Thoracic aorta (tissue), 2 donors: ENCODE measurements at regions not wholly inside any gene's neighbourhood (a gene's known extent, or its start where the extent isn't known, plus 50 kb on each side); places are given as distances from the start of the nearest gene placed in this dataset.

Source experiments
- ATAC-seq: fragments of 150-250 bp; one replicate; pipeline ENCODE4 v1.8.0; 2017; ENCODE audit warnings: low read depth; ENCODE audit not compliant: insufficient number of reproducible peaks, low FRiP score
- DNase-seq: peaks from one replicate; pipeline ENCODE4 v3.0.0-alpha.2; 2020; ENCODE audit warnings: low spot score
- H3K27ac ChIP-seq, 2 donors: fragments of 200-600 bp; sonication (generic); 1 replicate in 1 of 2; 2 replicates in 1 of 2; pipeline ENCODE4 v1.5.1; 2016; ENCODE audit warnings: mild to moderate bottlenecking in 2 of 2, moderate library complexity in 2 of 2
- H3K27me3 ChIP-seq: fragments of 200-600 bp; sonication (generic); replicated peaks from 2 replicates; pipeline ENCODE4 v1.6.0; 2016; ENCODE audit warnings: mild to moderate bottlenecking; ENCODE audit not compliant: insufficient read depth
- H3K36me3 ChIP-seq: fragments of 200-600 bp; sonication (generic); one replicate; pipeline ENCODE4 v1.5.1; 2016
- H3K4me1 ChIP-seq, 2 donors: fragments of 200-600 bp; sonication (generic); 1 replicate in 1 of 2; 2 replicates in 1 of 2; pipeline versions ENCODE4 v1.5.1 to v1.6.0; 2016; ENCODE audit warnings: low read depth in 2 of 2, mild to moderate bottlenecking in 1 of 2; ENCODE audit not compliant: control insufficient read depth in 1 of 2
- H3K4me3 ChIP-seq: fragments of 200-600 bp; sonication (generic); 2 replicates; pipeline ENCODE4 v1.5.1; 2016; ENCODE audit warnings: mild to moderate bottlenecking
- H3K9me3 ChIP-seq: fragments of 200-600 bp; sonication (generic); 2 replicates; pipeline ENCODE4 v1.5.1; 2016
- TF ChIP-seq, protein P1 (sequence below): fragments of 200-600 bp; sonication (generic); IDR thresholded peaks from one replicate; pipeline ENCODE4 v1.5.1; 2019; ENCODE audit warnings: antibody characterized with exemption

DNA sequence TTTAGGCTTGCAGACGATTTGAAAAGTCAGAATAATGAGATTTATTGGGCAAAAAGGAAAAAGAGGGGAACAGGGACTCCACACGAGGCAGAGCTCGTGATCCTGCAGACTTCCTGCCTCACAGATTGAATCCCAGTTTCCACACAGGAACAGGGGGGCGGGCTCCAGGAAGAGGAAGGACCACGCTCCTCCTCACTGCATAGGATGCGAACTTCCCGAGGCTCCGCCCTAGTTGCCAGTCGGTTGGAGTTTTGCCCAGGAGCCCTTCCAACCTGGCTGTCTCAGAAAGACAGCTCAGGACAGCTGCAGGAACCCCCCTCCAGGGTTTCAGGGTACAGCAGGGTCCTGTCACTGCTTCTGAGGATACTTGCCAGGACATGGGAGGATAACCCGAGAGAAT is 488.3 kb upstream of the ADARB2 start:
- no peaks in the 10 kb centered on the region for H3K9me3 ChIP-seq
- TF ChIP-seq, protein P1, sequence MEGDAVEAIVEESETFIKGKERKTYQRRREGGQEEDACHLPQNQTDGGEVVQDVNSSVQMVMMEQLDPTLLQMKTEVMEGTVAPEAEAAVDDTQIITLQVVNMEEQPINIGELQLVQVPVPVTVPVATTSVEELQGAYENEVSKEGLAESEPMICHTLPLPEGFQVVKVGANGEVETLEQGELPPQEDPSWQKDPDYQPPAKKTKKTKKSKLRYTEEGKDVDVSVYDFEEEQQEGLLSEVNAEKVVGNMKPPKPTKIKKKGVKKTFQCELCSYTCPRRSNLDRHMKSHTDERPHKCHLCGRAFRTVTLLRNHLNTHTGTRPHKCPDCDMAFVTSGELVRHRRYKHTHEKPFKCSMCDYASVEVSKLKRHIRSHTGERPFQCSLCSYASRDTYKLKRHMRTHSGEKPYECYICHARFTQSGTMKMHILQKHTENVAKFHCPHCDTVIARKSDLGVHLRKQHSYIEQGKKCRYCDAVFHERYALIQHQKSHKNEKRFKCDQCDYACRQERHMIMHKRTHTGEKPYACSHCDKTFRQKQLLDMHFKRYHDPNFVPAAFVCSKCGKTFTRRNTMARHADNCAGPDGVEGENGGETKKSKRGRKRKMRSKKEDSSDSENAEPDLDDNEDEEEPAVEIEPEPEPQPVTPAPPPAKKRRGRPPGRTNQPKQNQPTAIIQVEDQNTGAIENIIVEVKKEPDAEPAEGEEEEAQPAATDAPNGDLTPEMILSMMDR, result no peak
- ATAC-seq (no peak), DNase-seq (no peak)
- H3K27me3 ChIP-seq, result no peaks in the 10 kb centered on the region
- no peak overlapping the region for H3K27ac ChIP-seq
- no peak overlapping the region for H3K4me3 ChIP-seq
- H3K4me1 ChIP-seq, result no peaks in the 10 kb centered on the region
- H3K36me3 ChIP-seq, result no peaks in the 10 kb centered on the region

DNA sequence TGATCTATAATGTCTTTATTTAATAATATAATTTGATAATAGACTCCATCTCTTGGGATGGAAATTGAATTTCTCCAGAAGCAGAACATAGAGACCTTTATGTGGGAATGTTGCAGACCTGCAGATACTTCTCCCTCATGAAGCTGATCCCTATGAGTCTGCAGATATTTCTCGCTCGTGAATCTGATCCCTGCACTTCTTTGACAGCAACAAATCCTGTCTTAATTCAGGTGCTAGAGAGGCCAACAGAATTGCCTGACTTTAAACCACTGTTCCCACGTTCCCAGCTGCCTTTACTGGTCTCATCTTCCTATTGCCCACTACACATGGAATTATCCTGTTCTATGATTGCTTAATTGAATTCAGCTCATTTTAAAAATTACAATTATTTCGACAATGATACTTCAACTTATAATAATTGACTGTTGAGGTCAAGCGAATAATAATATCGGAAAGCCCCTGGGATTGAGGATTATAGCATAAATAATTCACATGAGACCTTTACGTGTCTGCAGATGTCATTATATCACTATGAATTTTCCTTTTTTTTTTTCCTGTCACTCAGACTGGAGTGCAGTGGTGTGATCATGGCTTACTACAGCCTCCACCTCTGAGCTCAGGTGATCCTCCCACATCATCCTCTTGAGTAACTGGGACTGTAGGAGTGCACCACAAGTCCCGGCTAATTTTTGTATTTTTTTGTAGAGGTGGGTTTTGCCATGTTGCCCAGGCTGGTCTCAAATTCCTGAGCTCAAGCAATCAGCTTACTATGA is 486.4 kb upstream of the ADARB2 start:
- no peak overlapping the region for H3K4me3 ChIP-seq
- H3K36me3 ChIP-seq, result no peaks in the 10 kb centered on the region
- H3K27me3 ChIP-seq, result no peaks in the 10 kb centered on the region
- H3K4me1 ChIP-seq, result no peaks in the 10 kb centered on the region
- DNase-seq (no peak), ATAC-seq (no peak)
- TF ChIP-seq, protein P1, result no peak
- H3K27ac ChIP-seq, result no peak overlapping the region
- no peaks in the 10 kb centered on the region for H3K9me3 ChIP-seq

DNA sequence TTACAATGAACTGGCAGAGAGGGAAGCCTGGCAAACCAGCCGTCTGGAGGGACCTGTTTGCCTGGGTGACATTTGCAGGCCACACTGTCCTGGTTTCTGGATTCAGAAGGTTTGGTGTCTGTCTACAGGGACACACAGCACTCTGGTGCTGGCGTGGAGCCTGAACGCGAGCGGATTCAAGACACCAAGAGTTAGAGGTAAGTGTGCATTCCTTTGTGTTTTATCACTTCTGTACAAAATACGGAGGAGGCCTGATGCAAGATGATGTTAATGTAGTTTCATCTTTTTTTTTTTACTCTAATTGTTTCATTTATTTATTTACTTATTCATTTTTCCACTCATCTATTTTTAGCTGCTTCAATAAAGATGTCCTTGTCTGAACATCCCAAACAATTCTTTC is 485.3 kb upstream of the ADARB2 start:
- H3K4me3 ChIP-seq, result no peak overlapping the region
- no peak overlapping the region for H3K27ac ChIP-seq
- H3K4me1 ChIP-seq, result no peaks in the 10 kb centered on the region
- no peak for DNase-seq
- no peaks in the 10 kb centered on the region for H3K27me3 ChIP-seq
- TF ChIP-seq, protein P1, result no peak
- ATAC-seq, result no peak
- no peaks in the 10 kb centered on the region for H3K9me3 ChIP-seq
- no peaks in the 10 kb centered on the region for H3K36me3 ChIP-seq

DNA sequence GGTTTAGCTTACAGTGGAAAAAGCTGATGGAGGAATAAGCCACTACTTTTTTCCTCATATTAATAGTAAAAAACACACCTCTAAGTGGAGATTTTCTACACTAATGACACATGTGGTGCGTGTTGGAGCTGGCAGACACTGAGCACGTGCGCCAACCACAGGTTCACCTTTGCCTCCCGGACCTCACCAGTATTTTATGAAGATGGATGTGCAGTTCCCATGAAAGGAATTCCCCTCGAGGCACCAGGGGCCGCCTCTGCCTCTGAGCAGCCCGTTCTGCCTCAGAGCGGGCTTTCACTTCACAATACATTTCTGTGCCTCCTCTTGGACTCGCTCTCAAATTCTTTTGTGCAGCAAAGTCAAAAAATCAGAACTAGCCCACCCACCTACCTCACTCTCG is 477.5 kb upstream of the ADARB2 start:
- TF ChIP-seq, protein P1, result no peak
- DNase-seq (no peak), ATAC-seq (no peak)
- Histone ChIP-seq H3K4me1 (no peaks in the 10 kb centered on the region), H3K27ac (no peak overlapping the region), H3K4me3 (no peak overlapping the region), H3K36me3 (no peaks in the 10 kb centered on the region), H3K9me3 (no peaks in the 10 kb centered on the region), H3K27me3 (no peaks in the 10 kb centered on the region)

DNA sequence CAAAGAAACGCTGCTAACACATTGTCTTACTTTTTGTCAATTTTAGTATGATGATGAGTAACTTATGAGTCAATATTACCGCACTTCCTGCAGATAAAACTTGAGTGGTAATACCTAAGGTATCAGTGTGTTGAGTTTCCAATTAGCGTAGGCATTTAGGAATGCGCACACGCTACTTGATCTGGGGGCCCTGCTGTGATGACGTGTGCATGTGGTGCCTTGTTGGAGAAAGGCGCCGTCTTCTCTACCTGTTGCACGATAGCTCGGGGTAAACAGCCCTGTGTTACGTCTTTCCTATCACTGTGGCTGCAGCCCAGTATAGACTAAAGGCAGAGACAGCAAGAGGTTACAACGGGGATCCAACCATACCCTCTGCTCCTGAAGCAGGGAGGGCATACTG is 476.8 kb upstream of the ADARB2 start:
- no peak overlapping the region for H3K4me3 ChIP-seq
- H3K27ac ChIP-seq, result no peak overlapping the region
- TF ChIP-seq, protein P1, result no peak
- no peaks in the 10 kb centered on the region for H3K4me1 ChIP-seq
- H3K9me3 ChIP-seq, result no peaks in the 10 kb centered on the region
- H3K36me3 ChIP-seq, result no peaks in the 10 kb centered on the region
- H3K27me3 ChIP-seq, result no peaks in the 10 kb centered on the region
- DNase-seq (no peak), ATAC-seq (no peak)
